ENCODE measurements at regions not wholly inside any gene's neighbourhood (a gene's known extent, or its start where the extent isn't known, plus 50 kb on each side); places are given as distances from the start of the nearest gene placed in this dataset.

DNA sequence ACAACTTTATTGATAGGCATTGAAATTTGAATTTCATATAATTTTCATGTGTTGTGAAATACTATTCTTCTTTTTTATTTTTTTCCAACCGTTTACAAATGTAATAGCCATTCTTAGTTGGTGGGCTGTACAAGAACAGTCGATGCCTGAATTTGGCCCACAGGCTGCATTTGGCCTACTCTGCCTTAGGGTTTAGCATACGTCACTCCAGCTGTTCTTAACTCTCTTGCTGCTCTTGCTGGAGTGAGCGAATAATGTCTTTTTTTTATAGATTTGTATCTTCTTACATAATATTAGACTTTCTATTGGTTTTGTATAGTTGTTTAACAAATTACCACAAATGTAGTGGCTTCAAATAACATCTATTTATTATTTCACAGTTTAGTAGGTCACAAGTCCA, 163.4 kb upstream of the MKI67 start:
- Histone ChIP-seq H3K79me2 (ENCODE audit: insufficient read depth, low read length) (no peaks in the 10 kb centered on the region), H3K4me1 (ENCODE audit: control insufficient read depth in 1 of 2, insufficient read depth in 2 of 2, low read length in 2 of 2) (no peaks in the 10 kb centered on the region), H4K20me1 (ENCODE audit: insufficient read depth) (no peaks in the 10 kb centered on the region), H3K9ac (ENCODE audit: low read length) (no peak overlapping the region), H2AFZ (ENCODE audit: low read depth, low read length, poor library complexity, severe bottlenecking) (no peak overlapping the region), H3K27me3 (ENCODE audit: insufficient read depth, low read length) (peaks cover 54% of the 10 kb centered on the region), H3K9me3 (ENCODE audit: control insufficient read depth in 1 of 2, insufficient read depth in 1 of 2, low read depth in 1 of 2, low read length in 2 of 2) (no peaks in the 10 kb centered on the region), H3K4me2 (ENCODE audit: low read length) (no peak overlapping the region), H3K27ac (ENCODE audit: low read depth, low read length) (no peak overlapping the region), H3K4me3 (replicated peaks in 1 of 2; ENCODE audit: low read depth in 1 of 2, low read length in 2 of 2) (no peak overlapping the region), H3K36me3 (ENCODE audit: control insufficient read depth in 1 of 2, insufficient read depth in 2 of 2, low read length in 2 of 2) (no peaks in the 10 kb centered on the region), H3K9me2 (ENCODE audit: insufficient read depth) (no peaks in the 10 kb centered on the region)
- BruUV-seq (replicated peaks) = no TSS peak
- ATAC-seq (no peak), DNase-seq (ENCODE audit: low read depth, low spot score) (no peak)
- TF ChIP-seq YY1 (IDR thresholded peaks at IDR 0.05; ENCODE audit: extremely low read depth, insufficient replicate concordance, low read depth, low read length) = no peak
- no peak for TF ChIP-seq SP1 (IDR thresholded peaks at IDR 0.05; ENCODE audit: low read depth)
- no peak for TF ChIP-seq EZH2 (IDR thresholded peaks at IDR 0.05)
- no peak for TF ChIP-seq ZFX (IDR thresholded peaks at IDR 0.05)
- no peak for TF ChIP-seq POLR2A (IDR thresholded peaks at IDR 0.05; ENCODE audit: borderline replicate concordance, extremely low read depth, insufficient read depth, insufficient read length)
- no peak for TF ChIP-seq SIN3A (IDR thresholded peaks at IDR 0.05; ENCODE audit: low read depth)
- TF ChIP-seq ZNF274 (IDR thresholded peaks at IDR 0.05; ENCODE audit: low read depth, low read length) = no peak
- TF ChIP-seq, protein P1, sequence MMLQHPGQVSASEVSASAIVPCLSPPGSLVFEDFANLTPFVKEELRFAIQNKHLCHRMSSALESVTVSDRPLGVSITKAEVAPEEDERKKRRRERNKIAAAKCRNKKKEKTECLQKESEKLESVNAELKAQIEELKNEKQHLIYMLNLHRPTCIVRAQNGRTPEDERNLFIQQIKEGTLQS (IDR thresholded peaks at IDR 0.05) = no peak
- TF ChIP-seq CEBPB (IDR thresholded peaks at IDR 0.05; ENCODE audit: low read depth) = no peak
- TF ChIP-seq JUND (IDR thresholded peaks at IDR 0.05) = no peak
- TF ChIP-seq FOSL1 (IDR thresholded peaks at IDR 0.05; ENCODE audit: low read depth) = no peak
- TF ChIP-seq EGR1 (IDR thresholded peaks at IDR 0.05; ENCODE audit: low read depth) = no peak
- no peak for TF ChIP-seq EZH2phosphoT487 (IDR thresholded peaks at IDR 0.05; ENCODE audit: borderline replicate concordance)
- TF ChIP-seq CBX3 (IDR thresholded peaks at IDR 0.05; ENCODE audit: low read depth) = no peak
- TF ChIP-seq, protein P2, sequence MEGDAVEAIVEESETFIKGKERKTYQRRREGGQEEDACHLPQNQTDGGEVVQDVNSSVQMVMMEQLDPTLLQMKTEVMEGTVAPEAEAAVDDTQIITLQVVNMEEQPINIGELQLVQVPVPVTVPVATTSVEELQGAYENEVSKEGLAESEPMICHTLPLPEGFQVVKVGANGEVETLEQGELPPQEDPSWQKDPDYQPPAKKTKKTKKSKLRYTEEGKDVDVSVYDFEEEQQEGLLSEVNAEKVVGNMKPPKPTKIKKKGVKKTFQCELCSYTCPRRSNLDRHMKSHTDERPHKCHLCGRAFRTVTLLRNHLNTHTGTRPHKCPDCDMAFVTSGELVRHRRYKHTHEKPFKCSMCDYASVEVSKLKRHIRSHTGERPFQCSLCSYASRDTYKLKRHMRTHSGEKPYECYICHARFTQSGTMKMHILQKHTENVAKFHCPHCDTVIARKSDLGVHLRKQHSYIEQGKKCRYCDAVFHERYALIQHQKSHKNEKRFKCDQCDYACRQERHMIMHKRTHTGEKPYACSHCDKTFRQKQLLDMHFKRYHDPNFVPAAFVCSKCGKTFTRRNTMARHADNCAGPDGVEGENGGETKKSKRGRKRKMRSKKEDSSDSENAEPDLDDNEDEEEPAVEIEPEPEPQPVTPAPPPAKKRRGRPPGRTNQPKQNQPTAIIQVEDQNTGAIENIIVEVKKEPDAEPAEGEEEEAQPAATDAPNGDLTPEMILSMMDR (IDR thresholded peaks at IDR 0.05 in 2 of 3, conservative IDR thresholded peaks at IDR 0.05 in 1 of 3; ENCODE audit: borderline replicate concordance in 1 of 3, insufficient read depth in 1 of 3, low read depth in 2 of 3, low read length in 2 of 3) = no peak
- TF ChIP-seq, protein P3, sequence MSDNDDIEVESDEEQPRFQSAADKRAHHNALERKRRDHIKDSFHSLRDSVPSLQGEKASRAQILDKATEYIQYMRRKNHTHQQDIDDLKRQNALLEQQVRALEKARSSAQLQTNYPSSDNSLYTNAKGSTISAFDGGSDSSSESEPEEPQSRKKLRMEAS (IDR thresholded peaks at IDR 0.05) = no peak
- no peak for TF ChIP-seq POLR2AphosphoS5 (IDR thresholded peaks at IDR 0.05; ENCODE audit: low read depth, low read length)
- TF ChIP-seq, protein P4, sequence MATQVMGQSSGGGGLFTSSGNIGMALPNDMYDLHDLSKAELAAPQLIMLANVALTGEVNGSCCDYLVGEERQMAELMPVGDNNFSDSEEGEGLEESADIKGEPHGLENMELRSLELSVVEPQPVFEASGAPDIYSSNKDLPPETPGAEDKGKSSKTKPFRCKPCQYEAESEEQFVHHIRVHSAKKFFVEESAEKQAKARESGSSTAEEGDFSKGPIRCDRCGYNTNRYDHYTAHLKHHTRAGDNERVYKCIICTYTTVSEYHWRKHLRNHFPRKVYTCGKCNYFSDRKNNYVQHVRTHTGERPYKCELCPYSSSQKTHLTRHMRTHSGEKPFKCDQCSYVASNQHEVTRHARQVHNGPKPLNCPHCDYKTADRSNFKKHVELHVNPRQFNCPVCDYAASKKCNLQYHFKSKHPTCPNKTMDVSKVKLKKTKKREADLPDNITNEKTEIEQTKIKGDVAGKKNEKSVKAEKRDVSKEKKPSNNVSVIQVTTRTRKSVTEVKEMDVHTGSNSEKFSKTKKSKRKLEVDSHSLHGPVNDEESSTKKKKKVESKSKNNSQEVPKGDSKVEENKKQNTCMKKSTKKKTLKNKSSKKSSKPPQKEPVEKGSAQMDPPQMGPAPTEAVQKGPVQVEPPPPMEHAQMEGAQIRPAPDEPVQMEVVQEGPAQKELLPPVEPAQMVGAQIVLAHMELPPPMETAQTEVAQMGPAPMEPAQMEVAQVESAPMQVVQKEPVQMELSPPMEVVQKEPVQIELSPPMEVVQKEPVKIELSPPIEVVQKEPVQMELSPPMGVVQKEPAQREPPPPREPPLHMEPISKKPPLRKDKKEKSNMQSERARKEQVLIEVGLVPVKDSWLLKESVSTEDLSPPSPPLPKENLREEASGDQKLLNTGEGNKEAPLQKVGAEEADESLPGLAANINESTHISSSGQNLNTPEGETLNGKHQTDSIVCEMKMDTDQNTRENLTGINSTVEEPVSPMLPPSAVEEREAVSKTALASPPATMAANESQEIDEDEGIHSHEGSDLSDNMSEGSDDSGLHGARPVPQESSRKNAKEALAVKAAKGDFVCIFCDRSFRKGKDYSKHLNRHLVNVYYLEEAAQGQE (IDR thresholded peaks at IDR 0.05; ENCODE audit: low read depth) = no peak
- TF ChIP-seq ZBTB33 (IDR thresholded peaks at IDR 0.05; ENCODE audit: extremely low read depth, insufficient replicate concordance, low read length) = no peak
- CTCF ChIA-PET = no interaction called here
- intact Hi-C loops (cut with micrococcal nuclease) = no loop called here
- POLR2A ChIA-PET = no interaction called here
- RAD21 ChIA-PET (ENCODE audit: low non-redundant PET in 1 of 2, low total read pairs in 2 of 2, uncharacterized antibody in 2 of 2, unreplicated experiment in 2 of 2) = no interaction called here
